HEK293 (cell line): ENCODE measurements at regions not wholly inside any gene's neighbourhood (a gene's known extent, or its start where the extent isn't known, plus 50 kb on each side); places are given as distances from the start of the nearest gene placed in this dataset.

Source experiments
- CTCF ChIA-PET: fragments of 350-600 bp; formaldehyde crosslinking; extraction: SDS; loops from one replicate; lab custom pipeline; 2021; ENCODE audit warnings: antibody characterized with exemption; lab: Yijun Ruan, JAX
- POLR2A ChIA-PET: fragments of 300-600 bp; formaldehyde crosslinking; extraction: SDS; loops from one replicate; lab custom pipeline; 2020; ENCODE audit warnings: antibody characterized with exemption, inconsistent platforms; lab: Yijun Ruan, JAX
- H3K27ac ChIP-seq: fragments of 200-500 bp; sonication (Bioruptor generic); 2 replicates; pipeline ENCODE4 v1.5.1; 2014; ENCODE audit warnings: low read depth, low read length, control low read depth, inconsistent platforms; ENCODE audit errors: extremely low read depth
- H3K36me3 ChIP-seq, 2 experiments: fragments of 200-500 bp in 1 of 2; sonication (Bioruptor generic) in 1 of 2; 1 replicate in 1 of 2; 2 replicates in 1 of 2; pipeline ENCODE4 v1.5.1; 2014 to 2017; ENCODE audit warnings: inconsistent platforms in 2 of 2, low read length in 2 of 2; ENCODE audit not compliant: control insufficient read depth in 2 of 2, insufficient read depth in 1 of 2
- H3K4me1 ChIP-seq: fragments of 200-500 bp; sonication (Bioruptor generic); 2 replicates; pipeline ENCODE4 v1.5.1; 2014; ENCODE audit warnings: mild to moderate bottlenecking, low read length, inconsistent platforms; ENCODE audit not compliant: control insufficient read depth, insufficient read depth
- H3K4me3 ChIP-seq: 2 replicates; pipeline ENCODE4 v1.5.1; 2011; ENCODE audit warnings: low read depth, mild to moderate bottlenecking, control low read depth, low read length, moderate library complexity
- H3K9me3 ChIP-seq: fragments of 200-500 bp; sonication (Bioruptor generic); 2 replicates; pipeline ENCODE4 v1.5.1; 2014; ENCODE audit warnings: low read depth, low read length, inconsistent platforms; ENCODE audit not compliant: control insufficient read depth, insufficient read depth
- ATF2 ChIP-seq: fragments of 450-650 bp; formaldehyde crosslinking; IDR thresholded peaks from 2 replicates; pipeline ENCODE4 v1.5.1; 2016; ENCODE audit warnings: missing biosample characterization, missing genetic modification characterization, low read depth
- GLIS1 ChIP-seq: fragments of 450-650 bp; formaldehyde crosslinking; IDR thresholded peaks from 2 replicates; pipeline ENCODE4 v1.5.1; 2016; ENCODE audit warnings: missing biosample characterization, missing genetic modification characterization
- HOXA7 ChIP-seq: sonication (generic); formaldehyde crosslinking; IDR thresholded peaks from 2 replicates; pipeline ENCODE4 v1.8.1; 2022; ENCODE audit warnings: missing genetic modification reagents, borderline replicate concordance
- KLF1 ChIP-seq: fragments of 450-650 bp; formaldehyde crosslinking; IDR thresholded peaks from 2 replicates; pipeline ENCODE4 v1.5.1; 2016; ENCODE audit warnings: missing biosample characterization, missing genetic modification characterization
- KLF10 ChIP-seq: fragments of 450-650 bp; IDR thresholded peaks from 2 replicates; pipeline ENCODE4 v1.5.1; 2018; ENCODE audit warnings: missing biosample characterization, mild to moderate bottlenecking, missing genetic modification characterization
- MYNN ChIP-seq: fragments of 450-650 bp; formaldehyde crosslinking; IDR thresholded peaks from 2 replicates; pipeline ENCODE4 v1.5.1; 2016; ENCODE audit warnings: missing biosample characterization, missing genetic modification characterization, borderline replicate concordance
- PRDM4 ChIP-seq: fragments of 450-650 bp; formaldehyde crosslinking; IDR thresholded peaks from 2 replicates; pipeline ENCODE4 v1.5.1; 2017; ENCODE audit warnings: missing biosample characterization, missing genetic modification characterization
- PRDM6 ChIP-seq: fragments of 450-650 bp; formaldehyde crosslinking; IDR thresholded peaks from 2 replicates; pipeline ENCODE4 v1.5.1; 2017; ENCODE audit warnings: missing biosample characterization, missing genetic modification characterization
- SP3 ChIP-seq: fragments of 450-650 bp; formaldehyde crosslinking; IDR thresholded peaks from 2 replicates; pipeline ENCODE4 v1.5.1; 2016; ENCODE audit warnings: missing biosample characterization, missing genetic modification characterization
- SP7 ChIP-seq: fragments of 450-650 bp; formaldehyde crosslinking; IDR thresholded peaks from 2 replicates; pipeline ENCODE4 v1.5.1; 2016; ENCODE audit warnings: missing biosample characterization, missing genetic modification characterization
- WT1 ChIP-seq: fragments of 450-650 bp; formaldehyde crosslinking; IDR thresholded peaks from 2 replicates; pipeline ENCODE4 v1.5.1; 2016; ENCODE audit warnings: missing biosample characterization, missing genetic modification characterization
- ZFHX2 ChIP-seq: fragments of 450-650 bp; formaldehyde crosslinking; conservative IDR thresholded peaks from 2 replicates; pipeline ENCODE4 v1.5.1; 2016; ENCODE audit warnings: missing biosample characterization, missing genetic modification characterization
- ZNF10 ChIP-seq: fragments of 450-650 bp; formaldehyde crosslinking; IDR thresholded peaks from 2 replicates; pipeline ENCODE4 v1.5.1; 2017; ENCODE audit warnings: missing biosample characterization, missing genetic modification characterization
- ZNF121 ChIP-seq: fragments of 450-650 bp; formaldehyde crosslinking; IDR thresholded peaks from 2 replicates; pipeline ENCODE4 v1.5.1; 2016; ENCODE audit warnings: missing biosample characterization, missing genetic modification characterization
- ZNF362 ChIP-seq: fragments of 450-650 bp; formaldehyde crosslinking; IDR thresholded peaks from 2 replicates; pipeline ENCODE4 v1.5.1; 2016; ENCODE audit warnings: missing biosample characterization, missing genetic modification characterization
- ZNF404 ChIP-seq: fragments of 450-650 bp; formaldehyde crosslinking; IDR thresholded peaks from 2 replicates; pipeline ENCODE4 v1.5.1; 2017; ENCODE audit warnings: missing biosample characterization, missing genetic modification characterization
- ZNF433 ChIP-seq: fragments of 450-650 bp; formaldehyde crosslinking; IDR thresholded peaks from 2 replicates; pipeline ENCODE4 v1.5.1; 2016; ENCODE audit warnings: missing biosample characterization, missing genetic modification characterization, low read depth
- ZNF510 ChIP-seq: fragments of 450-650 bp; formaldehyde crosslinking; IDR thresholded peaks from 2 replicates; pipeline ENCODE4 v1.5.1; 2018; ENCODE audit warnings: mild to moderate bottlenecking, missing genetic modification characterization, missing biosample characterization; ENCODE audit not compliant: insufficient replicate concordance
- ZNF529 ChIP-seq: fragments of 450-650 bp; formaldehyde crosslinking; IDR thresholded peaks from 2 replicates; pipeline ENCODE4 v1.5.1; 2017; ENCODE audit warnings: missing genetic modification characterization, missing biosample characterization; ENCODE audit not compliant: insufficient replicate concordance
- ZNF624 ChIP-seq: fragments of 450-650 bp; formaldehyde crosslinking; IDR thresholded peaks from 2 replicates; pipeline ENCODE4 v1.5.1; 2017; ENCODE audit warnings: missing biosample characterization, missing genetic modification characterization
- ZNF629 ChIP-seq: fragments of 450-650 bp; formaldehyde crosslinking; IDR thresholded peaks from 2 replicates; pipeline ENCODE4 v1.5.1; 2017; ENCODE audit warnings: missing biosample characterization, missing genetic modification characterization
- ZNF654 ChIP-seq: fragments of 450-650 bp; formaldehyde crosslinking; IDR thresholded peaks from 2 replicates; pipeline ENCODE4 v1.5.1; 2016; ENCODE audit warnings: low read depth, missing biosample characterization, missing genetic modification characterization
- ZNF792 ChIP-seq: fragments of 450-650 bp; formaldehyde crosslinking; IDR thresholded peaks from 2 replicates; pipeline ENCODE4 v1.5.1; 2016; ENCODE audit warnings: missing biosample characterization, missing genetic modification characterization
- ZSCAN16 ChIP-seq: fragments of 450-650 bp; formaldehyde crosslinking; IDR thresholded peaks from 2 replicates; pipeline ENCODE4 v1.5.1; 2016; ENCODE audit warnings: missing biosample characterization, missing genetic modification characterization
- ZSCAN4 ChIP-seq: fragments of 450-650 bp; formaldehyde crosslinking; IDR thresholded peaks from 2 replicates; pipeline ENCODE4 v1.5.1; 2017; ENCODE audit warnings: missing biosample characterization, missing genetic modification characterization

- TF ChIP-seq PRDM6 = no peak
- TF ChIP-seq ZSCAN4 = no peak
These were observed 267.7 kb downstream of the BCL11A start (continued) for GRCh38 chr2:60285626-60286316.

GRCh38 chr2:60283626-60284025 is 269.8 kb downstream of the BCL11A start:
- ChIA-PET POLR2A (no interaction called here), CTCF (no interaction called here)
- H3K4me1 ChIP-seq = no peaks in the 10 kb centered on the region
- TF ChIP-seq ZNF792 (tag by site-specific recombination) = no peak
- no peak for TF ChIP-seq ZNF624 (tag by site-specific recombination)
- no peak for TF ChIP-seq ZSCAN16 (tag by site-specific recombination)
- TF ChIP-seq ZNF433 = no peak
- TF ChIP-seq SP7 = no peak
- TF ChIP-seq ZNF404 (tag by site-specific recombination) = no peak
- TF ChIP-seq PRDM4 (tag by site-specific recombination) = no peak
- no peak for TF ChIP-seq ZNF510
- TF ChIP-seq ZFHX2 (tag by site-specific recombination) = no peak
- TF ChIP-seq KLF10 (tag by site-specific recombination) = no peak
- no peak for TF ChIP-seq ZNF629
- TF ChIP-seq ZNF121 (tag by site-specific recombination) = no peak
- TF ChIP-seq KLF1 = no peak
- no peak for TF ChIP-seq HOXA7
- TF ChIP-seq WT1 = no peak
- H3K36me3 ChIP-seq = no peaks in the 10 kb centered on the region
- no peak overlapping the region for H3K4me3 ChIP-seq
- H3K9me3 ChIP-seq = no peaks in the 10 kb centered on the region
- H3K27ac ChIP-seq = no peak overlapping the region

GRCh38 chr2:60282886-60283285 is 270.6 kb downstream of the BCL11A start:
- POLR2A ChIA-PET = no interaction called here
- Histone ChIP-seq H3K4me3 (no peak overlapping the region), H3K9me3 (no peaks in the 10 kb centered on the region), H3K36me3 (no peaks in the 10 kb centered on the region), H3K4me1 (no peaks in the 10 kb centered on the region), H3K27ac (no peak overlapping the region)
- CTCF ChIA-PET = no interaction called here
- no peak for TF ChIP-seq ZNF529 (tag by site-specific recombination)
- TF ChIP-seq ATF2 (tag by site-specific recombination) = no peak
- TF ChIP-seq SP3 = no peak
- no peak for TF ChIP-seq ZNF362
- no peak for TF ChIP-seq ZNF10
- TF ChIP-seq ZNF654 (tag by site-specific recombination) = no peak
- no peak for TF ChIP-seq ZFHX2 (tag by site-specific recombination)
- no peak for TF ChIP-seq GLIS1 (tag by site-specific recombination)
- no peak for TF ChIP-seq MYNN
